NCI-H446 treated with DMSO at 0.1 percent for 48 hours (cell line): ENCODE measurements at regions not wholly inside any gene's neighbourhood (a gene's known extent, or its start where the extent isn't known, plus 50 kb on each side); places are given as distances from the start of the nearest gene placed in this dataset.

Experiments used
- DNase-seq: peaks from one replicate; lab custom pipeline; 2025; lab: John Stamatoyannopoulos, UW

- DNase-seq: no peak
These were observed 118.5 kb upstream of the HDAC4 start for GRCh38 chr2:239519089-239519920.

- DNase-seq: no peak
These were observed 117.7 kb upstream of the HDAC4 start for GRCh38 chr2:239518286-239519088.

GRCh38 chr2:239517686-239518085 is 116.9 kb upstream of the HDAC4 start:
- no peak for DNase-seq

GRCh38 chr2:239516954-239517305 is 116.1 kb upstream of the HDAC4 start:
- no peak for DNase-seq

- DNase-seq: no peak
These were observed 115.6 kb upstream of the HDAC4 start for GRCh38 chr2:239516286-239516953.

DNA sequence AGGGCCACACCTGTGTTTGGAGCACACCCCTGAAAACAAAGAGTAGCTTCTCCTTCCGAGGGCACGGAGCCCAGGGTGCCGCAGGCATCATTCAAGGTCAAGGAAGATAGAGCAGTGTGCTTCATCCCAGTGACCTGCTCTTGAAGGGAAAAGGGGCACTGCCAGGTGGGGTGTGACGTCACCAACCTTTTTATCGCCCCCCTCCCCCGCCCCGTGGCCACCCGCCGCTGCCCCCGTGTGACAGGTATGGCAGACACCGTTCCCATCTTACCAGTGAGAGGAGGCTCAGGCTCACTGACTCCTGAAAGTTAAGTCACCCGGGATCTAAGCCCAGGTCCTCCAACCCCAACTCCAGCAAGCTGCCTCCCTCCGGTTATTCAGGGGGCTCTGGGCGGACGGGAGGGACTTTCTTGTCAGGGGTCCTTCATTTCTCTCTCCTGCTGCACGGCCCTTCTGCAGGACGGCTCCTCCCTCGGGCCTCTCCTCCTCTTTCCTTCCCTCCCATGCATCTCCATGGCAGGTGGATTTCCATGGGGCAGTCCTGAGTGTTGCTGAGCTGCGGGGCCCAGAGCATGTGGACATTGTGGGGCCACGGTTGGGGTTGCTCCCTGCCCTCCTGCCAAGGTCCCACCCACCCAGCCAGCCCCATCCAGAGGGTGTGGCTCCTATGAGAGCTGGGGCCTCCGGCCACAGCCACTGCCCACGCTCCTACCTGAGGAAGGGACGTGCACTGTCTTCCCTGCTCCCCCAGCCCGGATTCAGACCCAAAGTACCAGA is 114.1 kb upstream of the HDAC4 start:
- DNase-seq: no peak

GRCh38 chr2:239512054-239512453 is 111.2 kb upstream of the HDAC4 start:
- DNase-seq: no peak

GRCh38 chr2:239509373-239510143 is 108.7 kb upstream of the HDAC4 start:
- DNase-seq: no peak

DNA sequence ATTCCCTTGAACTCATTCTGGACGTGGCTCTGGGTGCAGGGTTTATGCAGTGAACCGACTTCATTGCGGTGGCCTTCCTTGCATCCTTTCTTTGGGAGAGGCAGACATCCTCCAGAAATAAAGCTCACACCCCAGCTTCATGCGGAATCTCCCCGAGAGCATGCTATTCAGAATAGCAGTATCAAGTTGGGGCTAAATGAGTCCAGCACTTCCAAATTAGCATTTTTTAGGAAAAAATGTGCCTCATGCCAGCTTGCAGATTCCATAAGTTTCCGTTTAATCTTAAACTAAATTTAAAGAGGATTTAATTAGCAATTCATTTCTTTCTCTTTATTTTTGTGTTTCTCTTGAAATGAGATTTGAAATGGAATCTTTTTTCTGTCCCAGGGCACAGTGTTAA is 107.4 kb upstream of the HDAC4 start:
- no peak for DNase-seq

- no peak for DNase-seq
These were observed 106.9 kb upstream of the HDAC4 start for GRCh38 chr2:239507576-239508258.

GRCh38 chr2:239506961-239507360 is 106.1 kb upstream of the HDAC4 start:
- DNase-seq: no peak

GRCh38 chr2:239506101-239506857 is 105.5 kb upstream of the HDAC4 start:
- no peak for DNase-seq

GRCh38 chr2:239504643-239505235 is 103.9 kb upstream of the HDAC4 start:
- DNase-seq: no peak

DNA sequence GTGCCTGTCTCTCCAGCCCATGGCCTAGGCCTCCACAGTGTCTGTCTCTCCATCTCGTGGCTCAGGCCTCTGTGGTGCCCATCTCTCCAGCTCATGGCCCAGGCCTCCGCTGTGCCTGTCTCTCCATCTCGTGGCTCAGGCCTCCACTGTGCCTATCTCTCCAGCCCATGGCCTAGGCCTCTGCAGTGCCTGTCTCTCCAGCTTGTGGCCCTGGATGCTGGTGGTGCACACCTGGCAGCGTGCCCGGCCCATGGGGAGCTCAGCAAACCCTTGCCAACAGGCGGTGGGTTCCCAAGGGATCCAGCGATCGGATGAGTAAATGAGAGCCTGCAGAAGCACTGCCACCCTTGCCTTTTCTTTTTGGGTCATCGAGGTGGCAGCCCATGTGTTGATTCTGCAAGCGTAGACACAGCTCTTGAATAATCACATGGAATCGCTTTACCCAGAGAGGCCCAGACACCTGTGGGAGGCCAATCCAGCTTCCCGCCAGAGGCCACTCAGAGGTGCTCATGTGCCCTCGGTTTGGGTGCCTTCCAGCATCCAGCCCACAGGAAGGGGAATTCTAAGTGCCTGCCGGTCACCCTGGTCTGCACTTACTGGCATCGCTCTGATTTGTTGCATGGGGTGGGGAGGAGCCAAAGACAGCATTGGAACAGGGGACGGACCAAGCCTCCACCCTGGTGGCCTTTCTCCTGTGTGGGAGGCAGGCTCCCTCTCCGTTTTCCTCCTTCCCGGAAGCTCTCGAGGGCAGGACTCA is 101.8 kb upstream of the HDAC4 start:
- no peak for DNase-seq

- no peak for DNase-seq
These were observed 100.0 kb upstream of the HDAC4 start for GRCh38 chr2:239500574-239501550.

- no peak for DNase-seq
These were observed 99.1 kb upstream of the HDAC4 start for GRCh38 chr2:239499726-239500573.
